GM21576 (cell line): ENCODE measurements at regions not wholly inside any gene's neighbourhood (a gene's known extent, or its start where the extent isn't known, plus 50 kb on each side); places are given as distances from the start of the nearest gene placed in this dataset.
"Not testable (repeated sequence)": the region's sequence is repeated elsewhere in the genome, so short reads cannot be mapped to it uniquely, and the experiment has no call there.

Experiments used
- ATAC-seq: cut with Tn5 transposase; IDR thresholded peaks from one replicate; pipeline ENCODE4 v1.9.1; 2021; ENCODE audit warnings: mild to moderate bottlenecking, moderate library complexity; ENCODE audit not compliant: unreplicated experiment

DNA sequence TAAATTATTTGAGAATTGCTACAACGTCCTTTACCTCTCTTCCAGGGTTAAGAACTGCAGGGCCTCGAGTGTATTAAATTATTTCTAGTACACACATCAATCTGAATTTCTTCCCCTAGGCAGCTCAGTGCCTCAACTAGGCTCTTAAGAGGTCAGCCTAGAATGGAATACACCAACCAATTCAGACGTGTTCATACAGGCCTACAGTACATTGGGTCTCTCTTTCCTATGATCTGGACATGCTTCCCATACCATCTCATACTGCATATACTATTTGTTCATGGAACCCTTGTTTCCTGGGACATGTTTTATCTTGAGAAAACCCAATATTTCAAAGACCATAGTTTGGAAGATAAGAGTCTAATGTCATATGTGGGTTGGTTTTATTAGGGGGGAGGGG is 434.1 kb upstream of the WWC1 start:
- no peak for ATAC-seq

DNA sequence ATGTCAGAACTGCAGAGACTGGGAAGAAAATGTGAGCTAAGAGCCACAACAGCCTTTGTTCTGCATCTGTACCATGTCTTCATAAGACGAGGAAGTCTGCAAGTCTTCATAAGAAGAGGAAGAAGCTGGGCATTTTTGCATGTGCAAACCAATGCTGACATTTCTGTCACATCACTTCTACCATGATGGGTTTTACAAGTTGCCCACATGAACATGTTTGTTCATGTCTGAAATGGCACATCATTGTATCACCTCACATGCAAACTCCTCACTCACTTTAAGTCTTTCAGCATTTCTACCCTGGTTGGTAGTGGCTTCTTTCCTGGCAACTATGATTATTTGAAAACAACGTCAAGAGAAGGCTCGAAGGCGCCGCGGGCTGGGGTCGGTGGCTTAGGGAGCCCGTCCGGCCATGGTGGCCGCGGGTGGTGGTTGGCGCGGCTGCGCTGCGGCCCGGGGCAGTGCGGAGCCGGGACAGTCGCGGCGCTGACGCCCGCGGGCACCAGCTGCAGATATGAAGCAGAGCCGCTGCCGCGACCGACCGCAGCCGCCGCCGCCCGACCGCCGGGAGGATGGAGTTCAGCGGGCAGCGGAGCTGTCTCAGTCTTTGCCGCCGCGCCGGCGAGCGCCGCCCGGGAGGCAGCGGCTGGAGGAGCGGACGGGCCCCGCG is 433.1 kb upstream of the WWC1 start:
- ATAC-seq: not testable (repeated sequence)

DNA sequence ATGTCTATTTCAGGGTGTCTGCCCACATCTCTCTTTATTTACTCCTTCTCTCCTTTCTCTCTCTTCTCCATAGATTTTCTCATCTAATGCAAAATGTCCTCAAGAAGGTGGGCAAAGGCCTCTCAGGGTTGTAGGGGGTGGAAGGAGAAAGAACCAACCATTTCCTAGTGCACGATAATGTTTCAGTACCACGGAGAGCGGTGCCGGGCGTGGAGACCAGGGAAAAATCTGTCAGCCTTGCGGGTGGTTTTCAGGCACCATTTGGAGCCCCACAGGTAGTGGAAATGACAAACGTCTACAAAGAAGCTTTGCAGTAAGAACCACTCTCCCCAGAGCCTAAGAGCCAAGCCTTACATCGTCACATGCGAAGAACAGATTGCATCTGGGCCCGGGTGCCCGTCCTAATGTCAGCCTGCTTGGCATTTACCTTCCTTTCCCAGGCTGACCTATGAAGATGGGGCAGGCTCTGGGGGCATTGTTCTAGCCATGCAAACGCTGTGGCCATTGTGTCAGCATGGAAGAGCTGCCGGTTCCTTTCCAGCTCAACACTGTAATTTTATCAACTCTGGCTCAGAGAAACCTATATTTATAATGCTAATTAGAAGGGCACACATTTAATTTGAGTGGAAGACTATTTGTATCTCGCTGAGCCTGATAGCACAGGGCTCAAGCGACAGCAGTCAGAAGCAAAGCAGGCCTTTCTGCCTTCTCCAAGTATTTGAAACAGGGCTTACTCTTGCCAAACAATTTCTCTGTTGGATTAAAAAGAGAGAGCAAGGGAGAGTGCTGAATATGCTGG is 430.1 kb upstream of the WWC1 start:
- ATAC-seq: no peak

DNA sequence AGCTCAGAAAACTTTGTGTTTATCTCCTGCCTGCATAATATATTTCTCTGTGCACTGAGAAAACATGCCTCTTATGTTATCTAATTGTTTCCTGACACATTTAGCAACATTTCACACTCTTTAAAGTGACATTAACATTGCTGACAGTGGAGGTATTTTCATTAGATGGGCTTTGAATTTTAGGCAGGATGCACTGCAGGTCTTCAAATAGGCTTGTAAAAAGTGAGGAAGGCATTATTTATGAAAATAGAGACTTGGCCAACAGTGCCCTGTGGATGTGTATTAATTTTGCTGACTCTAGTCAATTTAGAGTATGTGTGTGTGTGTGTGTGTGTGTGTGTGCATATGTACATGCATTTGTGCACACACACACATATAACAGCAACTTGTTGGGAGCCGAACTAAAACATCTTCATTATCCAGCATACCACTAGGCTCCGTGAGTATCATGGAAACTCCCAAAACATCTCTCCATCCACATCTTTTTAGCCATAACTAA is 429.5 kb upstream of the WWC1 start:
- no peak for ATAC-seq

DNA sequence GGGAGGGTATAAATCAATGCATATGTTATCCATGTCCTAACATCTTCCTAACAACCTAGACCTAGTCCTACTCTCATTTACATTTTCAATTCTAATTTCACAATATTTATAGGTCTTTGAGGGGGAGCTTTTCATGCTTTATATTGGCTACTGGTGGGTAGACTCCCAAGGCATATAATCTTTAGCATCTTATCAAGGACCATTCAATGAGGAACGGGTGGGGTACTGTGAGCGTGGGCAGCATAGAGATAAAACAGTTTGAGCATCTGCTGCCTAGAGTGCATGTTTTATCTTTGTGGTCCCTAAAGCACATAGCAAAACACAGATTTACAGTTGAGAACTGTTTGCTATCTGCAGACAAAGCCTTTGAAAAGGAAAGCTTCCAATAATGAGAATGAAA is 427.6 kb upstream of the WWC1 start:
- ATAC-seq: no peak

DNA sequence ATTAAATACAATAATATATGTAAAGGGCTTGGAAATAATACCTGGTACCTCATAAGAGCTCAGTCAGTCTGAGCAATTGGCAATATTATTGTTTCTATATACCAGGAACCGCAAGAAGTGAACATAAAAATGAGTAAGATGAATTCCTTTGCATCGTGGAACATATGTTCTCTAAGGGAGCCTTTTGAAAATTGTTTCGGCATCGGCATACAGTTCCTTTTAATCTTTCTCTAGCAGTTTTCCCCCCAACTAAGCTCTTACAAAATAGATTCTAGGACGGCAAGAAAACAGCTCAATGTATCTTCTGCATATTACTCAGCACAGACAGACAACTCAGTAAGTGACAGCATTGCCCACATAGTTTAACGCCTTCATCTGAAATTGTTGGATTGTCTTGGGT is 426.6 kb upstream of the WWC1 start:
- ATAC-seq: no peak

DNA sequence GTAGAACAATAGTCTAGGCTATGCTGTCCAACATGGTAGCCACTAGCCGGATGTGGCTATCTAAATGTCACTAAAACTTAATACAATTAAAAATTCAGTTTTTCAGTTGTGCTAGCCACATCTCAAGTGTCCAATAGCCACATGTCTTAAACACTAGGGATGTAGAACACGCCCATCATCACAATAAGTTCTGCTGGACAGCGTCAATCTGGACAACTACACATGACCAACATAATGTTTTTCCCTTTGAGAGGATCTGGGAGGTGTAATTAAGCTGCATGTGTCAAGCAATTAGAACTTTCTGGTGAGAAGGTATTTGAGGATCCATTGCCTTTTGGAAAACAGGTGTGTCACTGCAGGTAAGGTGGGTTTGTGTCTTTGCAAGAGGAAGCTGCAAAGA is 424.6 kb upstream of the WWC1 start:
- no peak for ATAC-seq

DNA sequence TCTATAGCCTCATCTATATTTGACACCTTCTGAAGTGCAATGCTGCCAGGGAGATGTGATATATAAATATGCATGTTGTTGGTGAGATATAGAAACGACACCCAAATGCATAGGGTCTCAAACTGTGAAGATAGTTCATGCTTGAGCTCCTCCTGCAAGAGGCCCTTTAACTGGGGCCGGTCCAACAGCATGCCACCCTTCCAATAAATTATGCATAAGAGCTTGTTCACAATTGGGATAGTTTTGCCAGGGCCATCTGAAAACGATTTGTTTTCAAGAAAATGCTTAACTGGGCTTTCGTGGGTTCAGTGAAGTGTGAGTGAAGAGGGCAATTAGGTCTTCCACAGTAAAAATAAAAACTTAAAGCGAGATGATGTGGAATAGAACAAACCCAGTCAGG is 424.2 kb upstream of the WWC1 start:
- ATAC-seq: no peak

DNA sequence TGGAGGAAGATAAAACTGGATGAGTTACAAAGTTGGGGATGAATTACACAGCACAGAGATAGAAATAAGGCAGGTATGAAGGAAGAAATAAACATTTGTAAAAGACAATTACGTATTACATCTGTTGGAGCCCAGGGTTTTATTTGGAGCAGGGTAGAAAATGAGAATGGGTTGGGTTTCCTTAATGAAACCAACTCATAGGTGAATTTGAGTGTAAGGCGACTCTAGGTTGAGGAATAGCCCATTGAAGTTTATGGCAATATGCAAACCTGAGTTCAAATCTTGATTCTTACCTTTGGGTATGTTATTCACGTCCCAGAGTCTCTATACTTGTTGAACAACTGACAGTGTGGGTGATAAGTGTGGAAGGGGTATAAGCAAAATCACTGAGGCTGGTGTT is 422.3 kb upstream of the WWC1 start:
- ATAC-seq: no peak

DNA sequence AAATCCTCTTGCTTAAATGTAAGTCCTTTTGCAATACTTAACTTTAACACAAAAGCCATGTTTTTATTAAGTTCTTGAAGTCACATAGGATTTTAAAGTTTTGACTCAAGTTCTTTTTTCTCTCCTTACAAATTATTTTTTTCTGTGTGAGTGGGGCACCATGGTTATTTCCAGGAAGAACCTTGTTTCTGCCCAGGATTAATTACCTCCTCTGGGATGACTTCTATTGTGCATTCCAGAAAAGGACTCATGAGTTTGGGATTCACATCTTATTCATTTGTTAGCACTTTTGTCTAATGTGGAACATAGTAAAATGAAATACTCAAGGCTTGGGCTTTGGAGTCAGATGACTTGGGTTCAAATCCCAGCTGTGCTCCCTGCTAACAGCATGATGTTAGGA is 421.4 kb upstream of the WWC1 start:
- ATAC-seq: no peak

DNA sequence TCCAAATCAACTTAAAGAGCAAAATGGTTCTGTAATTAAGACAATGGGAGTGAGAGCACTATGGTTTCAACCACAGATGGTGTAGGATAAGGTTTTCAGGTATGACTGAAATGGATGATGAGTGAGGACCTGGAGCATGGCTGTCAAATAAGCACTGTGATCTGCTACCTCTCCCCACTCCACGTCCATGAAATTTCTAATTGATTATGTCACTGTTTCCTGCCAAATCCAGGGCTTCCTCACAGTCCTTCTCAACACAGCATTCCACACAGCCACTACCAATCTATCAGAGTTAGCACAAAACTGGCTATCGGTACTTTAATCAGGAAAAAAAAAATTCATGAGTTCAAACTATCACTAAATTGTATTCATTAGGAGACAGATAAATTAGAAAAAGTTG is 420.4 kb upstream of the WWC1 start:
- ATAC-seq: no peak

DNA sequence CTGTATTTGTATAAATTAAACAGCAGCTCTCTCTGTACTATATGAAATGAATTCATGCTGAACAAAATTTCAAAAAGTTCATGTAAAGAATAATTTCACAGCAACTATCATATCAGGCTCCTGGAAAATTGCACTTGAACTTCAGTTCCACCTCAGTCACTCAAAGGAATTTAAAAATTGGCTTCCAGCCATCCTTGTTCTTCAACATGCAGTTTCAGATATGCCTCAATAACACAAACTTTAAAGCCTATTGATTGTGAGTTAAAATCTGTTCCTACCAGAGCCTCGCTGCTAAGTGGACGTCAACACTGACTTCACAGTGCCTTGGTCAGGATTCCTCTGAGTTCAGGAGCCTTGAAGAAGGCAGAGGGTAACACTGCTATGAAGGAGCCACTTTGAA is 418.7 kb upstream of the WWC1 start:
- ATAC-seq: no peak

DNA sequence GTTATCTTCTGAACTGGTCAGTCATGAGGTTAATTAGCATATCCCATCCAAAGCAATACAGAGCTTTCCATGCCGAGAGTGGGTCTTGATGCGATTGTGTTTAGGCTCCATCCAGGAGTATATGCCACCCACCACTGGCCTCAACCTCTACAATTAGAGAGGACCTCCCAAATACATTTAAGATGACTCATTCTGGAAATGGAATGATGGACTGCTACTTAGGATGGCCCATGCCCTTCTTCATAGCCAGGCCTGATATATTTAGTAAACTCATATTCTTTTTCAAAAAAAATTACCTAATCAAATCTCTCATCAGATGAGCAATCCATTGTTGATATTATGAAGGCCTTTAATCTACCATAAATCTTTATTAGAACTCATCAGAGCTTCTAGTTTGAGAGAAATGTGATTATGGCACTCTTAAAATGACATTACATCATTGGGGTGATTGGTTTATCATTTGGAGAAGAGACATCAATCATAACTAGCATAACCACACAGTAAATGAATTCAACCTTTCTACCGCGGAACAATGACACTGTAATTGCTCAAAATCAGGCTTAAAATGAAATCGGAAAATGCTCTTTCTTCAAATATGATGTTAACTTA is 414.2 kb upstream of the WWC1 start:
- no peak for ATAC-seq

DNA sequence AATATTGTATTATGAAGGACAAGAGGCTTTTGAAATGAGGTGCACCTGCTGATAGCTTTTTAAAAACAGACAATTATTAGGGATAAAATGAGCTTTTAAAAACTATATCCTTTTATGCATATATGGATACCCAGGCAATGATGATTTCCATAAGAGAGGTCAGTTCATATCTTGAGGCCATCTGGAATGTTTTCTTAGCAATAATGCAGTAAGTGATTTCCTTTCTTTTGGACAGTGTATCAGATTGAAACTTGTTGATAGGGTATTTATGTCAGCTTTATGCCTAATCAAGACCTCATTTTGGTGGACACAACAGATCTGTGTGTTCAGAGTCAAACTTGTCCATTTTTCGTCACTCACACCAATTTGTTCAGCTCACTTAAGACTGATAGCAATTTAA is 413.5 kb upstream of the WWC1 start:
- no peak for ATAC-seq

DNA sequence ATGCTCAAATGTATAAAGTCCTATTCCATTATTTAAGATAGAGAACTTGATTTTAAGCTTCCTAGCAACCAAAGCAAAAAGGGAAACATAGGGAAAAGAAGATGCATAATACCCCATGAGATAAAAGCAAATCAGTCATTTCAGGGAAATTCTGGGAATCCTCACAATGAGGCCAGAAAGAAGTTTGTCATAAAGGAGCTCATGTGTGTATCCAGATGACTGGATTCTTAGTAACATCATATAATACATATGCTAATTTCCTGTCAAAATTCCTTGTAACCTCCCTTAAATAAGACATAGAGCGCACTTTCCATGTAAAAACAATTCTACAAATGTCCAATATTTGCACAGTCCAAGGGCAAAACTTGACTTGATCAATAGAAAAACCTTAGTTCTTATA is 411.0 kb upstream of the WWC1 start:
- no peak for ATAC-seq

DNA sequence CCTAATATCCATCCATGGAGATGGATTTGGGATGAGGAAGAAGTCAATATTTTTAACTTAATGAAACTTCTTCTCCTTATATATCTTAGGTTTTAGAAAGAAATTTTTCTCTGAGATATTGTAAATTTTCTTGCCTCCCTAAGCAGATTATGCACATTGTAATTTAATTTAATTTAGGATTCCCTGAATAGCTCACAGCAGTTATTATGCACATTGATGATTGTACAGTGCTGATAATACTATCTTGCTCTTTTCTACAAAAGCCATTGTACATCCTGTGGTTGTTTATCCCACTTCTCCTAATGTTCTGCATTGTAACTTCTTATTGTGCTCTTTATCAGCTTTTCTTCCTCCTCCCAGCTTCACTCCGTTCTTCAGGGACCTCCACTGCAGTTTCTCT is 410.4 kb upstream of the WWC1 start:
- no peak for ATAC-seq

DNA sequence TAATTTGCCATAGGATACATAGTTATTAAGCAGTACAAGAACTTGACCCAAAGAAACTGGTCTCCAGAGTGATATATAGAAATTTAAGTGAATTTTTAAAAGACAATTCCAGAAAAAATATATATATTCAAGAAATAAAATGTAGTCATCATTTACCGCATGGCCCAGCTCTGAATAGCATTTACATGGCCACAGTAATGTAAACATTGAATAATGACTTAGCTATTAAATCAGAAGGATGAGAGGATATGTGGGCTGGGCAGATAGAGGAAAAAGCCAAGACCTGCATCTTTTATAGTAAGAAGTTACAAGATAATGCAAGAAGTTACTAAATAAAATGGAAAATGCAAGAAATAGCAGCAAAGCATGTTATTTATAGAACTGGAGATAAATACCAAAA is 405.2 kb upstream of the WWC1 start:
- no peak for ATAC-seq

DNA sequence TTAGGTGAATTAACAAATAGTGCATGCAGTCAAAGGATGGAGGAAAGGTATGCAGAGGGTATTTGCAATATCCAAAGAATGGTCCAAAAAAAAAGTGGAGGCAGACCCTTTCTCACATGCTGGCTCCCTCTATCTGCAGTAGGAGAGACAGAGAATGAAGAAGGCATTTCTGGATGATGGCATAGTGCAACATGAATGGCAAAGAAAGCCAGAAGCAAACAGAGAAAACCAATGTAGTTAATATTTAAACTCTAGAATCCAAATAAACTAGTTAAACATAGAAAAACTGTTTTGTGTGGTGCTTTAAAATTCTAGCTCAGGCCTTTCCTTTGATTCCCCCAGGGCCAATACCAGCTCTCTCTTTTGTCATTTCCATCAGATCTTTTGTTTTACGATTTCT is 403.1 kb upstream of the WWC1 start:
- no peak for ATAC-seq

DNA sequence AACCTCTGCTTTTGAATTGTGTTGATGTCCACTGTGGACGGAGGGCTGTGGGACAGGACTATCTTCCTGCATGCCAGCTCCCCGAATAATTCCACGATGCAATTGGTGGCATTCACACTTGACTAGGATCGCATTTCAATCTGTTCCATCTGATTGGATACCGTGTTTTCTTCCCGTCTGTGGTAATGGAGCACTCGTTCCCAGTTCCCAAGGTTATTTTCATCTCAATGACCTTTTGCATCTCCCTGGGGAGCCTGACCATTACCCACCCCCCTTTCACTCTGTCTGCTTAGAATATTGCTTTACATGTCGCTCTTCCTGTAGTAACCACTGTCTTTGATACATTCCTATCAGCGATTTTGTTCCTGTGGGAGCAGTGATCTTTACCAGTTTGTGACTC is 402.2 kb upstream of the WWC1 start:
- ATAC-seq: no peak

DNA sequence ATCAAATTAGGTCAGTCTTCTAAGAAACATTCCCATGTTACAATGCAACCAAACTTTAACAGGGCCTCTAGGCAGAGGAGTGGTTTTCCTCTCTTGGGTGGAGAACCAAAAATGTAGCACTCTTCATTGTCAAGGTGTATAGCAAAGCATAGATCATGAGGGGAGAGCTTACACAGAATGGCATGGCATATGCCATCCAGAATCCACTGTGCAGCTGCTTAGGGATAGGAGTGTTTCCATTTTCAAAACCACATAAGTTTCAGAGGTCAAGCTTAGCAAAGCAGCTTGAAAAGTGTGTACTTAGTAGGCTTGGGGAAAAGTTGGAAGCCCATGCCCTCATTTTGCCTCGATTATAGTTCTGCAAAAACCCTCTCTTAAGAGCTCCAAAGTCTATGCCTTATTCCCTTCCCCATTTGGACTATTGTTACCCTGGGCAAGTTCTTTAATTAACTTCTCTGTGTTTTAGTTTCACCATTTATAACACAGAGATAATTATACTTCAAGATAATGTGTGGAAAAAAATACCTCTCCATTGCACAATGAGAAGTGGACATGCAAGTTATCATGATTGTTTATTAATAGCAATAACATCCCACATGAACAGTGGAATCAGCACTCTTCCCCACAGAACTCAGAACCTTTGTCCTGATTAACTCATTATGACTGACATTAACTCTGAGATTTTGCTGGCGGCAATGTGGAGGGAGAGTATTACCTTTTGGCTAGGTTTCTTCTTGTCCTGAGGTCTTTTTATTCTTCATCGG is 398.9 kb upstream of the WWC1 start:
- no peak for ATAC-seq

DNA sequence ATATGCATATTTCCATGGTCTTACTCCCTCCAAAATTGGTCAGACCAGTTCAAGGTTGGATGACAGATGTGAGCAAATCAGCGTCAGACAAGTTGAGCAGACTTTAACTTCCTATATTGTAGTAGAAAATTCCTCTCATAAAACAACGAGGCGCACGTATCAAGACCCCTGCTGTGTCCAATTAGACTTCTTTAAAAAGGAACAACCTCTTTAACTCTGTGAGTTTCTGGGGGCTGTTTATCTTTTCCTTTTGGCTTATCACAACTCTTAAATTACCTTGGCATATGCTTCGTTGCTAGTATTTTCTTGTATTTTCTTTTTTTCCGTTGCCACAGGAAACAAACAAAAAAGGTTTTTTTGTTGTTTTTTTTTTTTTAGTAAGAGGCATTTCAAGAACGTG is 398.2 kb upstream of the WWC1 start:
- ATAC-seq: no peak
